CD4-positive, alpha-beta T cell treated with Interleukin-1 beta for 1 hour (primary cell): ENCODE measurements at regions not wholly inside any gene's neighbourhood (a gene's known extent, or its start where the extent isn't known, plus 50 kb on each side); places are given as distances from the start of the nearest gene placed in this dataset.
"Not testable (repeated sequence)": the region's sequence is repeated elsewhere in the genome, so short reads cannot be mapped to it uniquely, and the experiment has no call there.

Experiments used
- DNase-seq, 2 donors: peaks; one replicate each; pipeline ENCODE4 v3.0.0-alpha.2; 2020 to 2022

DNA sequence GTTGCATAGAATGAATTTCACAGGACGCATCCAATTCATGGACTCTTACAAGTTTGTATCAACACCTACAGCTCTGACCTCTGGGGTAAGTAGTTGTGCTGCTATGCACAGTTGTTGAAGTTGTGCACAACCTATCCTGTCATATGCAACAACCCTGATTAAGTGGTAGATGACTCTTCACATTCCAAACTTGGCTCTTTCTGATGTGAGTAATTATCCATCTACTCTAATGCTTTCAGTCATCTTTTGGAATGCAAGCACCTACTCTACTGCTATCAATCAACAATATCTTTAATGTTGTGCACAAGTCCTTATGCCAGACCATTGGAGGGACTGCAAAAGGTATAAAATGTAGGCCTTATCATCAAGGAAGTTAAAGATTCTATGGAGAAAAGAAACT, 921.4 kb downstream of the MCTP2 start:
- DNase-seq, result no peak

DNA sequence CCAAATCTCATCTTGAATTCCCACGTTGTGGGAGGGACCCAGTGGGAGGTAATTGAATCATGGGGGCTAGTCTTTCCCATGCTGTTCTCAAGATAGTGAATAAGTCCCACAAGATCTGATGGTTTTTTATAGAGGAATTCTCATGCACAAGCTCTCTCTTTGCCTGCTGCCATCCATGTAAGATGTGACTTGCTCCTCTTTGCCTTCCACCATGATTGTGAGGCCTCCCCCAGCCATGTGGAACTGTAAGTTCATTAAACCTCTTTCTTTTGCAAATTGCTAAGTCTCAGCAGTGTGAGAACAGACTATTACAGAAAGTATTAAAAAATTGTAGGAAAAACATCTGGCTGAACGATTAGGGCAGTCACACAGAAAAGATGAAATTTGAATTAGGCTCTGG, 921.8 kb downstream of the MCTP2 start:
- DNase-seq, result not testable (repeated sequence)

DNA sequence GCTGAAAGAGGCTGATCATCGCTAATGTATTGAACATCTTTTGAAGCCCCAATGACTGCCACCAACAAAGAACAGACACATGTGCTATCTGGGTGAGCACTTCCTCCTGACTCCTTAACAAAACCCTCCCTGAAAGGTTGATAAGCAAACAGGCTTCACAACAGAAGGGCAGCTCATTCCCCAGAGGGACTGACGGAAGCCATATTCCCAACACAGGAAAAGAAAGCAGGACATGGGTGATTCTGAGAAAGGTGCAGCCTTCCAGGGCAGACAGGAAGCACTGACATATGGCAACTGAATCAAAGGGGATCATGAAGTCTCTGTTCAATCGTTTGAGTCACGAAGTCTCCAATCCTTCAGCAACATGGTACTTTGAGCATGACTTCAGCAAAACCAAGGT, 929.0 kb downstream of the MCTP2 start:
- DNase-seq, result no peak

DNA sequence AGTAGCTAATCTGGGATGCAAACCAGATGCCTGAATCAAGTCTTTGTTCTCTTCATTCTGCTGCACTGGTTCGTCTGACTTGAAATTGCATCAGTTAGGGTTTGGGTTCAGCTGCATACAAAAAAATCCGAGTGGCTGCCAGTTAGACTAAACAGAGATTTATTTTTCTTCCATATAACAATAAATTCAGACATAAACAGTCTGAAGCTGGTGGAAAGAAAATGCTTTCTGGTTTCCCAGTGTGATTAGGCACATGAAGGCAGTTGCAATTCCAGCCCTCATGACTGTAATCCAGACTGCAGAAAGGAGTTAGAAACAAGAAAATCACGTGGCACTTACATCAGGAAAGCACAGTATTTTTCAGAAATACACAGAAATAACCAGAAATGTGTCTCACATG, 930.7 kb downstream of the MCTP2 start:
- no peak for DNase-seq

DNA sequence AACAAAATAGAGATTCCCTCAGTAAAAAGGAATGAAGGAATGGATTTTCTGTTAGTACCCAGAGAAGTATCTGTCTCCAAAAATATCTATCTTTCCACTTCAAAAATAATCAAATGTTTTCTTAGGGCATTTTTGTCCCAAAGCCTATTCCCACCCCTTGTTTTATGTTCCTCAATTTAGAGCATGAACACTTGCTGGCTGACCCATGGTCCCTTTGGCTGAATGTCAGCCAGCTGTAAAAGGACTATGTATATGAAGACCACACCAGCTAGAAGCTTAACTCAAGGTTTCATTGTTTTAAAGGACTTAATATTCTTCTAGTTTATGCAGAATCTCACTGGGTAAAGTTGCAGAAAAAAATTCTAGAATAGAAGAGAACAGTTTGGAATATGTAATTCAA, 931.2 kb downstream of the MCTP2 start:
- no peak for DNase-seq

DNA sequence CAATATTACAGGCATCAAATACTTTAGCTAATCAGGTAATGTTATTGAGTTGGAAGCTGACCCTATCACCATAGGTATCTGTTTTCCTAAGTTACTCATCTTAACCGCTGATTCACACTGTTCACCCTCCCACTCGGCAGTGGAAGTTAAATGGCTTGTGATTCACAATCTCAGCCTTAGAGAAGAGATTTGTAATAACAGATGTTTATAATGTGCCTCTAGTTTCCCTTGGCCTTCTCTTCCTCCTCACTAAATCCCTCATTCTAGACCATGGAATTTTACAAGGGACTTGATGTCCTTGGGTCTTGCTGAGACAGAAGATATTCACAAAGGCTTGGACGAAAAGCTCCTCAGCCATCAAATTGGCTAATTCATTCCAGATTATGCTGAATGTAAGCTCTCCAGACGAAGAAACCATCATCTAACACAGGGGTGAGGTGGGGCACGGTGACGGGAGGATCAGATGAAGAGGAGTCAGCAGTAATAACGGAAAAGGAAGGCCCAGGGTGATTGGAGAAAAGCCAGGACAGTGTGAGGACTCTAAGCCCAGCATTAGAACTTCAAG, 931.7 kb downstream of the MCTP2 start:
- no peak for DNase-seq

DNA sequence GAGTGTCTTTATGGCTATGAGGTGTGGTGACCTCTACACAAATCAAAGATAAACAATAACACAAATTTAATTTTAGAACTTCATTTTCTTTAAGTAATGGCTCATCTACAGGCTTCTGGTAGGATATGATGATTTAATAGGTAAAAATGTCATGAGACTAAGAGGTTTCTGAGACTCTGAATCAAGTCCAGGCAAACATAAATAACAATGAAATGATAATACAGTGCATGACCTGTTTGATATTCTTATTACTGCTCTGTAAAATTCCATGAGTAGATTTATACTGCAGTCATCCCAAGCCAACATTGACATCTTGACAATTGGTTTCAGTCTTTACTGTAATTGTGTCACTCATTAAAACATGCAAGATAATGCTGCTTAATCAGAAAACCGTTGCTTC, 936.8 kb downstream of the MCTP2 start:
- DNase-seq, result no peak

DNA sequence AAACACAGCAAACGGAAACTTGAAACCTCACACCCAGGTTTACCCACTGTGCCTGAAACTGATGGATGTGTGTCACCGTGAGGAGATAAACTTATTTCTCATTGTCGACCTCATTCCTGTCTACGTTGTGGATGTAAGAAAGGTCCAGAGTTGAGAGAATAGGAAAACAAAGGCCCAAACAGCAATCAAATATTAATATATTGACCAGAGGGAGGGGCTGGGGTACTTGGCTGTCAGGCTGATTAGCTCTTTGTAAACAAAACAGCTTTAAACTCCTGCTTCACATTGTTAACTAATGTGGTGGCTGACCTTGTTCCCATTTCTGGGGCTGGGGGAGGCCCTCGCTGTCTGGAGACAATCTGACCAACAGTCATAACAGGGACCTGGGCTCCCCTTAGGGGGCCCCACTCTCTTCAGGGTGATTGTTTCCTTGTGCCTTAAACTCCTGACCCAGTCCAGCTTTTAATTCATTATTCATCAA, 937.6 kb downstream of the MCTP2 start:
- no peak for DNase-seq

DNA sequence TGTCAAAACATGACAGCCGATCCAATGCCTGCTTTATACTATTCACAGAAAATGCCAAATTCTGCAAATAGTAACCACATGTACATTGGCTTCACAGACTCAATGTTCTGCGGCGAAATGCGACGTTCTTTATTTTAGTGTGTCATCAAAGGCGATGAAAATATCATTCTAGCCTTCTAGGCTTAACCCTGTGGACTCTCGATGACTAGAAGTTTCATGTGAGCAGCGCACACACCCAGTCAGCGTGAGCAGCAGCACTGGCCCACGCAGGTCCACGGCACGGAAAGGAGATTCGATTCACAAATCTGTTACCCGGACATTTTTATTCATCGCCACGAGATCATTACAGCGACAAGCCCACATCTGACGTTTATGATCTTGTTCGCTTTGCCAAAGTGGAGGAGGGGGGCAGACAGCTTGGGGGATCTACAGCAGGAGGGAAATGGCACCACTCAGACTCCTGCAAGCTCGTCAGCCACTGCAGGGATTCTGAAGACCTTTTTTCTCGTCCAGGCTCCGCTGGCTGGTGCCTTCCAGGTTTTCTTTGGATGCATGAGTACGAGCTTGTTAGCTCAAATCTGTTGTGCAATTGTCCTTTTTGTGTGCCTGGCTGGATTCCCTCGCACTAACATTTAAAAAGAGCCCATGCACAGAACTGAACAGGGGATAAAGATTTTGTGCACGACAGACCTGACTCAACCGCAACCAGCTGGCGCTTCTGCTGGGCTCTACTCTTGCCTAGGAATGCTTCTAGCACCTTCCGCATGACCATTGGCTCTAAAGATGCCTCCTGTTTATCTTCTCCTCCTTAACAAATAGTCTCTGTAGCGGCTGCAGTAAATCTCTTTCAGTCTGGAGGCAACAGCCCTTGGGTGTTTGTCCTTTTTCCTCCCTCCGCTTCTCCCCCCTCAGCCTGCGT, 938.4 kb downstream of the MCTP2 start:
- no peak for DNase-seq

DNA sequence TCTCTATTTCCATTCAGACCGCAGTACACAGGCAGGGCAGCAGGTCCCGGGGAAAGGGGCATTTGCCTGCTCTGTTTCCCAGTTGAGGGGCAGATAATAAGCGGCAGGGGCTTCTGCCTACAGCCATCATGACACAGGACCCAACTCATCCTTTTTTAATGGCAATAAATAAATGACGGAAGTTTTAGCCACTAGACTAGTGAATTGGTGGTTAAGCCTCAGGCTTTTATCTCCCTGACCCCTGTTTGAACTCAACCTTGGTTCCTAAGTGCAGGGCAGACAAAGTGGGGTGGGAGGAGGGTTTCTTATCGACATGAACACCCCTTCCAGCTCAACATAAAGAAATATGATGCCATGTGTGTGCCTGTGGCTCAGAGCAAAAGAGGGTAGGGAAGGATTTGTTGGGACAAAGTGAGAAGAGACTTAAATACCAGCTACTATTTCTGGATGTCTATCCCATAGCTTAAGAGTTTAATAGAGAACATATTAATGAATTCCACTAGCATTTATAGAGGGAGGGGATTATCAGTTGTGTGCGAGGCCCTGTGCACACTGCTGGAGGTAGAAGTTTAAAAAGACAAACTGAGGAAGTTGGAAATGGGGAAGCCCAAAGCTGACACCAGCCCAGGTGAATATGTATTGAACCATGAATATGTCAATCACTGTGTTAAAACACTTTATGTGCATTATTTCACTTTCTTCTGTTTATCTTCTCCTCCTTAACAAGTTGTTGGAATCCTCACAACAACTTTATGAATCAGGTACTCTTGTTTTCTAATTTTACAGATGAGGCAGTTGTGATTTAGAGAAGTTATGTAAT, 939.4 kb downstream of the MCTP2 start:
- DNase-seq, result no peak

DNA sequence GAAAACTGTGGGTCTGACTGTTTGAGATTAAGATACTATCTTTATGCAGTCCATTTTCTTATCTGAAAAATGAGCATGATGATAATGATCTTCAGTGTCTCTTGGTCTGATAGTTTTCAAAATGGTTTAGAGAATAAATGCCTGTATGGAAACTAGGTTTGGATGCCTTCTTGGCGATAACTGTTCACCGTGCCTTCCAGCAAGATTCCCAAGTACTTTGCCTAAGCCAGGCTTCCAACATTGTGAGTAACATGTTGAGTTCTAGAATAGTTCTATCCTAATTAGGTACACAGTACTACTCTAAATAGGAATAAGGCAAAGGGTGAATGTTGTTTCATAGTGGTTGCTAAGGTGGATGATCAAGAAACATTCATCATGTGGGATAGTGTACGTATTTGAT, 940.2 kb downstream of the MCTP2 start:
- DNase-seq, result no peak

DNA sequence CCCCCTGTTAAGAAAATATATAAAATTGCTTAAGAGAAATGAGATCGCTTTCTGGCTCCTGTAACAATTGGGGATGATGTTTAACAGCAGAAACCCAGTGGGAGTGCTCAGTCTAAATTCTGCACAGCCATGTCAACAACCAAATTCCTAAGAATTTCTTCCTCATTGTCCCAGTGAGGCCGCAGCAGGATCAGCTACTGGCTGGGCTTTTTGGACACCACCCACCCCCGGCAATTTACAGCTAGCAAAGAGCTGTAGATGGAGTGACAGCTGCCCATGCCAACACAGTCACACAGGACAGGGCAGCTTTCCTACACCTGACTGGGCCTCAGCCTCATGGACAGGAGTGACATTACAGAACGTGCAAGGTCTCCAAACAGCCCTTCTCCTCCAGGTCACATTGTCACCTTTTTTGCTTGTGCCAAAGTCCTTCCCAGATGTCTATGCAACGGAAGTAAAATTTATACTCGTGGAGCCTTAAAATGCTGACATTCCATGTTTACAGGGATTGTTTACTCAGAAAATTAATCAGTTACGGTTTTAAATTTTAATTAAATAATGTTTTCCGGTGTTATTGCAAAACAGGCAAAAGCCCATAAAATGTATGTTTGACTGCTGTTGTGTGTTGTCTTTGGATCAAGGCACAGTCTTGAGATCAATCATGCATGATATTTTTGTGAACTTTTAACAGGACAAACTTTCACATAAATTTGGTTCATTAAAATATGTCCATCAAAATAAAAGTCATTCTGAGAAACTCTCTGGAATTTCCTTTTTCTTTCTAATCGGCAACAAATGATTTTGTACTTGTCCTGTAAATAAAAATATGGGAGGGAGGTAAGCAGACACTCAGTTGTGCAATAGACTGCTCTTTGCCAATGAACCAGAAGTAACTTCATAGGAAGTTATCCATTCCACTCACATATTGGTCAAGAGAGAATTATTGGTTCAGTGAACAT, 943.2 kb downstream of the MCTP2 start:
- DNase-seq, result no peak

DNA sequence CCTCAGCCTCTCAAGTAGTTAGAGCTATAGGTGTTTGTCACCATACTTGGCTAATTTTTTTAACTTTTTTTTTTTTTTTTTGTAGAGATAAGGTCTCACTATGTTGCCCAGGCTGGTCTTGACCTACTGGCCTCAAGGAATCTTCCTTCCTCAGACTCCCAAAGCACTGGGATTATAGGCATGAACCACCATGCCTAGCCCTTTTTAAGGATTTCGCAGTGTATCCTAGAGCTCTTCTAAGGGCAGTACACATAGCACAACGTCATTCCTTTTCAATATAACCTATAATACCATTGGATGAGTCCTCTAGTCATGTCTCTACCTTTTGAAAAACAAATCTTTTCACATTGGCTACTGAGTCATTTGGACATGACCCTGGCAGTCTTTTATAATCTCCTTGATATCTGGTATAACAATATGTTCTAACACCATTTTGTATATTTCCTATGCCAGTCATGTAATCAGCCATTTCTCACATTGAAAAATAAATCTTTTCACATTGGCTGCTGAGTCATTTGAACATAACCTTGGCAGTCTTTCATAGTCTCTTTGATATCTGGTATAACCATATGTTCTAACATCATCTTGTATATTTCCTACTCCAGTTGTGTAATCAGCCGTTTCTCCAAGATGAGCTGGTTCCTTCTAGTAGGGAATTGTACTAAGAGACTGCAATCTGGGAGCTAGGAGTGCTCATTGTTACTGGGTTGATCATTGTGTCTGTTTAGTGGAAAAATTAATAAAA, 944.7 kb downstream of the MCTP2 start:
- DNase-seq, result no peak

DNA sequence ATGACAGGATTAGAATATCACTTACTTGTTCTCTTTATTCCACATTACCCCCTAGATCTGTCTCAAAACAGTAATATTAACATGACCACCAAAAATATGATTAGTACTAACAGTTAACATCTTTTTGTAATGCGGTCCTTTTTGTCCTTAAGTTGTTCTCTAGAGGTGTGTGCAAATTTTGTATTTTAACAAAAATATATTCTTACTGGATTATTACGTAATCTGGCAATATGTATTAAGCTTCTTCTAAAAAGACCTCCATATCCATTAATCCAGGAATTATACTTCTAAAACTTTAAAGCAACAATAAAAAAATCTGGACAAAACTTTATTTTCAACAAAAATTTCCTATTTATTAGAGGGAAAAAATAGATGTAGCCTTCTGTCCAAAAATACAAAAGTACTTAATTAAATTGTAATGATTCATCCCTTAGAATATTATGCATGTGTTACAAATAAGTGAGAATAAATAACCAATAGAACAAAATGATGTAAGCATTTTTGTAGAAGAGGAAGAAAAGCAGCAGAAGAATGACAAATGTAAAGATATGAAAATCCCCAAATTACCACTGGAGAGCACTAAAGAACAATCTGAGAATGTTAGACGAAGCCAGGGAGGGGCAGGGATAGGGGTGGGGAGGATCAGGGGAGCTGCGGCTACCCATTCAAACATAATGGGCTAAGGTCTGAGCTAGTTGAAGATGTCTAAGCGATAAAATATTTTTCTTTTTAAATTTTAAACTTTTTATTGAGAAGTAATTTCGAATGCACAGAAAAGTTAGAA, 945.6 kb downstream of the MCTP2 start:
- DNase-seq, result no peak

DNA sequence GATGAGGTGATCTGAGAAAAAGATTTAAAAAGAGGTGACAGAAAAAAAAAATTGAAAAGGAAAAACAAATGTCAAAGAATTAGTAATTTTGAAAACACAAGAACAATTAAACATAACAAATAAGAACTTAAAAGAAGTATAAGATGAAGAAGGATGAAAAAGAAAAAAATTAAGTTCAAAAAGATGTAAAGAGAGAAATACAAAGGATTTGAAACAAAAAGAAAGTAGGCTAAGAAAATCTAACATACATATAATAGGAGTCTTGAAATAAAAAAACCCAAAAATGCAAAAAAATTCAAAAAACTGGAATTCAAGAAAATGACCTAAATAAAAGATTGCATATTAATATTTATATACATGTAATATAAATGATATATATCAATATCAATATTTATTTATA, 949.2 kb downstream of the MCTP2 start:
- no peak for DNase-seq

DNA sequence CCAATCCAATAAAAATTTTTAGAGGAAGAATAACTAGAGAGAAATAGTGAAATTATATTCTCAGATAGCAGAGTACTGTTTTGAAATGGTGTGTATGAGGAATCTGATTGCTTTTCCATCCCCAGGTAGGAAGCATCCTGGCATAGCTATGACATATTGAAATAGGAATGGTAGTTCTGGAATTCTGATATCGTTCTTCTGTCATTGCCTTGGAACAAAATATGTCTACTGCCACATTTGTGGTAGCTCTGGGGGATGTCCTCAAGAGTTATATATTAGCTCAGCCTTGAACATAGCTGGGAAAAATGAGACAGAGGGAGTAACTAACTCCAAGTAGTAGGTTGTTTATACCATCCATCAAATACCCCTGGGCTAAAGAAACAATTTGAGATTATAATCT, 950.7 kb downstream of the MCTP2 start:
- DNase-seq, result no peak

DNA sequence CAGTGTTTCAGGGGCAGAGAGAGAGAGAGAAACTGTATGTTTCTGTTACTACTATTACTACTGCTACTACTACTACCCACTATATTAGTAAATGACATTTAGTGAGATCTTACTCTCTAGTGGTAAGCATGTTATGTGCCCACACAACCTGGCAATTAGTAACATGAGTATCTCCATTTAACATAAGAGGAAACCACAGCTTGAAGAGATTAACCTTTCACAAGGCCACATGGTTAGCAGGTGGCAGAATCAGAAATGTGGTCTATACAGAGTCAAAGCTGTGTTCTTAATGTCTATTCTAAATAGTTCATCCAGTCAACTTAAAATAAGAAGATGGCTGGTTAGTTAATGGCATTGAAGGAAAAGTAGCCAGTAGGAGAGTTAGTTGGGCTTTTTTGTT, 961.6 kb downstream of the MCTP2 start:
- DNase-seq, result no peak

DNA sequence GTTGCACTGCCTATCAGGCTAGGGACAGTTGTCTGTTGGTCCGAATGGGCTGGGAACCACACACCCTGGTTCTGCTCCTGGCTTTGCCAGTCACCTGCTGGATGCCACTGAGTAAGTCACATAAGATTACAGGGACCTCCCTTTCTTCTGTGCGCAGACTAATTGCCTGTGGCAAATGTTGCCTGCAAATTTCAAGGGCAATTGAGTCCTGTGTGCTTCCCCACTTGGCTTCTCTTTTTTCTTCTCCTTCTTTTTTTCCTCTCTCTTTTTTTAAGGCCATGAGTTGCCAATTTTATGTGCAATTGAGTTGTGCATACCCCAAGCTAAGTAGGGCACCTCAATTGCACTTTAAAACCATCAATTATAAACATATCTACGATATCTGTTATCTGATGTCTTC, 963.4 kb downstream of the MCTP2 start:
- no peak for DNase-seq

DNA sequence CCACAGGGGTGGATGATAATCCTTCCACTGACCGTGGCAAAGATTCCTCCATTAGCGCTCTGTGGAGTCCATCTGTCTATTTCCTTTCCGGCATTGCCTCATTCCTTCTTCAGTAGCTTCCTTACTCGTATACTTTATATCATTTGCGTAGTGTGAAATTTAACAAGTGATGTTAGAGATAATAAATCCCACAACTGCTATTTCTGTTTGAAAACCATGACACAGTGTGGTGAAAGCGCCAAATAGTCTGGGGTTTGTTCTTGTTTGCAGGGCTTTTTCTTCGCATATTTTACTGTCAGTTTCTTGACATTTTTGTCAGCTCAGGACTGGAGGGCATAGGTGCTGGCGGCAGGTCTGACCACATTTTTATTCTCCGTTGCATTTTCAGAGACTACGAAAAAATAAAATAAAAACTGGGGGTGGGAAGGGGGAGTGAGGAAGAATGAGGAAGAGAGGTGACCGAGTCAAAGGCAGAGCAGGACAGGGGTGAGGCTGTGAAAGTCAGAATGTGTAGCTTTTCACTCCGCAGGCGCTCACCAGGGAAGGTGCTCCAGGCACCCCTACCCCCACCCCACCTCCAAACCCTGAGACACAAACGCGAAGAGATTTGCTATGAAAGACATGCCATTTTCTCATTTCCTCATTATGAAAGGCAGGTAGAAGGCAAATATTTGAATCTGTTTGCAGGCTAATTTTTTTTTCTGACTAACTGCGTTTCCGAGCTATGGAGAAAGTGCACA, 965.0 kb downstream of the MCTP2 start:
- no peak for DNase-seq
